ENCODE measurements at regions not wholly inside any gene's neighbourhood (a gene's known extent, or its start where the extent isn't known, plus 50 kb on each side); places are given as distances from the start of the nearest gene placed in this dataset.

GRCh38 chr11:111162305-111162704, 83.2 kb upstream of the POU2AF2 start:
- H3K4me3 ChIP-seq: no peak overlapping the region
- WGBS, 2 donors: 15 to 53% methylated on average over 1 of the region's 1 CpG
- H3K27ac ChIP-seq (ENCODE audit: low read depth in 1 of 2, low read length in 1 of 2): no peak overlapping the region
- H3K4me1 ChIP-seq (ENCODE audit: control insufficient read depth in 5 of 5, insufficient read depth in 5 of 5, low read length in 5 of 5): no peaks in the 10 kb centered on the region
- no peak for ATAC-seq (ENCODE audit: insufficient read depth, low FRiP score)
- TF ChIP-seq CTCF (IDR thresholded peaks at IDR 0.05; ENCODE audit: control extremely low read depth, extremely low read depth): no peak
- H3K9ac ChIP-seq (ENCODE audit: insufficient read depth in 1 of 2, low read length in 2 of 2): no peak overlapping the region
- no peaks in the 10 kb centered on the region for H3K27me3 ChIP-seq (ENCODE audit: control insufficient read depth in 3 of 3, insufficient read depth in 3 of 3, low read length in 2 of 3)
- H3K9me3 ChIP-seq (ENCODE audit: control insufficient read depth in 4 of 4, insufficient read depth in 3 of 4, low read length in 3 of 4): no peaks in the 10 kb centered on the region
- H3K36me3 ChIP-seq (ENCODE audit: control insufficient read depth in 4 of 4, insufficient read depth in 4 of 4, low read length in 4 of 4): no peaks in the 10 kb centered on the region
- DNase-seq: no peak

GRCh38 chr11:111157571-111157970, 88.0 kb upstream of the POU2AF2 start:
- DNase-seq: no peak
- TF ChIP-seq CTCF (IDR thresholded peaks at IDR 0.05; ENCODE audit: control extremely low read depth, extremely low read depth): no peak
- Histone ChIP-seq H3K4me3 (peak overlapping the region; percentile 13), H3K27me3 (ENCODE audit: control insufficient read depth in 3 of 3, insufficient read depth in 3 of 3, low read length in 2 of 3) (no peaks in the 10 kb centered on the region), H3K9ac (ENCODE audit: insufficient read depth in 1 of 2, low read length in 2 of 2) (no peak overlapping the region), H3K4me1 (ENCODE audit: control insufficient read depth in 5 of 5, insufficient read depth in 5 of 5, low read length in 5 of 5) (no peaks in the 10 kb centered on the region), H3K36me3 (ENCODE audit: control insufficient read depth in 4 of 4, insufficient read depth in 4 of 4, low read length in 4 of 4) (no peaks in the 10 kb centered on the region), H3K27ac (ENCODE audit: low read depth in 1 of 2, low read length in 1 of 2) (no peak overlapping the region), H3K9me3 (ENCODE audit: control insufficient read depth in 4 of 4, insufficient read depth in 3 of 4, low read length in 3 of 4) (no peaks in the 10 kb centered on the region)
- 89 to 94% methylated on average over 11 of the region's 11 CpGs for WGBS, 2 donors
- no peak for ATAC-seq (ENCODE audit: insufficient read depth, low FRiP score)

DNA sequence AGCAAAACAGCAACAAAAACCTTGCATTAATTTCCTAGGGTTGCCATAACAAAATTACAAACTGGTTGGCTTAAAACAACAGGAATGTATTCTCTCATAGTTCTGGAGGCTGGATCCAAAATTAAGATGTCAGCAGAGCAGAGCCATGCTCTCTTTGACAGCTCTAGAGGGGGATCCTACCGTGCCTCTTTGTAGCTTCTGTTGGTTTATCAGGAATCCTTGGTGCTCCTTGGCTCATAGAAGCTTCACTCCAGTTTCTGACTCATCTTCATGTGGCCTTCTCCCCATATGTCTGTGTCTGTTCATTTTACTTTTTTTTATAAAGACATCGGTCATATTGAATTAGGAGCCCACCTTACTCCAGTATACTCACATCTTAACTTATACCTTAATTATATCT, 90.5 kb upstream of the POU2AF2 start:
- Histone ChIP-seq H3K4me1 (ENCODE audit: control insufficient read depth in 5 of 5, insufficient read depth in 5 of 5, low read length in 5 of 5) (no peaks in the 10 kb centered on the region), H3K36me3 (ENCODE audit: control insufficient read depth in 4 of 4, insufficient read depth in 4 of 4, low read length in 4 of 4) (no peaks in the 10 kb centered on the region), H3K27me3 (ENCODE audit: control insufficient read depth in 3 of 3, insufficient read depth in 3 of 3, low read length in 2 of 3) (no peaks in the 10 kb centered on the region), H3K4me3 (no peak overlapping the region), H3K27ac (ENCODE audit: low read depth in 1 of 2, low read length in 1 of 2) (no peak overlapping the region), H3K9me3 (ENCODE audit: control insufficient read depth in 4 of 4, insufficient read depth in 3 of 4, low read length in 3 of 4) (no peaks in the 10 kb centered on the region), H3K9ac (ENCODE audit: insufficient read depth in 1 of 2, low read length in 2 of 2) (no peak overlapping the region)
- WGBS, 2 donors: 79% methylated on average over 2 of the region's 2 CpGs
- DNase-seq (no peak), ATAC-seq (ENCODE audit: insufficient read depth, low FRiP score) (no peak)
- no peak for TF ChIP-seq CTCF (IDR thresholded peaks at IDR 0.05; ENCODE audit: control extremely low read depth, extremely low read depth)

GRCh38 chr11:111153194-111153593, 92.3 kb upstream of the POU2AF2 start:
- H3K36me3 ChIP-seq (ENCODE audit: control insufficient read depth in 4 of 4, insufficient read depth in 4 of 4, low read length in 4 of 4): no peaks in the 10 kb centered on the region
- ATAC-seq (ENCODE audit: insufficient read depth, low FRiP score) (no peak), DNase-seq (no peak)
- 73 to 83% methylated on average over 2 of the region's 2 CpGs for WGBS, 2 donors
- H3K4me1 ChIP-seq (ENCODE audit: control insufficient read depth in 5 of 5, insufficient read depth in 5 of 5, low read length in 5 of 5): peaks cover 0 to 13% (median 0%) of the 10 kb centered on the region in 5 donors
- H3K9me3 ChIP-seq (ENCODE audit: control insufficient read depth in 4 of 4, insufficient read depth in 3 of 4, low read length in 3 of 4): no peaks in the 10 kb centered on the region
- H3K4me3 ChIP-seq: no peak overlapping the region
- no peaks in the 10 kb centered on the region for H3K27me3 ChIP-seq (ENCODE audit: control insufficient read depth in 3 of 3, insufficient read depth in 3 of 3, low read length in 2 of 3)
- no peak overlapping the region for H3K27ac ChIP-seq (ENCODE audit: low read depth in 1 of 2, low read length in 1 of 2)
- H3K9ac ChIP-seq (ENCODE audit: insufficient read depth in 1 of 2, low read length in 2 of 2): no peak overlapping the region
- TF ChIP-seq CTCF (IDR thresholded peaks at IDR 0.05; ENCODE audit: control extremely low read depth, extremely low read depth): no peak
